ENCODE measurements at regions not wholly inside any gene's neighbourhood (a gene's known extent, or its start where the extent isn't known, plus 50 kb on each side); places are given as distances from the start of the nearest gene placed in this dataset.

- TF ChIP-seq CTCF (IDR thresholded peaks at IDR 0.05; ENCODE audit: insufficient read depth, low read depth, low read length) (no peak), EZH2 (IDR thresholded peaks at IDR 0.05; ENCODE audit: insufficient read depth, low read length) (no peak)
Measured at GRCh38 chr7:136714062-136714461, 154.4 kb upstream of the CHRM2 start.
